AG04450 (cell line): ENCODE measurements at regions not wholly inside any gene's neighbourhood (a gene's known extent, or its start where the extent isn't known, plus 50 kb on each side); places are given as distances from the start of the nearest gene placed in this dataset.

ENCODE experiments used
- CTCF ChIA-PET: fragments of 300-600, 350-600 bp; formaldehyde crosslinking; extraction: SDS; loops from one replicate; lab custom pipeline; 2022; ENCODE audit warnings: antibody characterized with exemption, inconsistent platforms; lab: Charles Lee
- POLR2A ChIA-PET: fragments of 350-600 bp; formaldehyde crosslinking; extraction: SDS; loops from one replicate; lab custom pipeline; 2021; ENCODE audit warnings: antibody characterized with exemption, inconsistent platforms; lab: Yijun Ruan, JAX
- DNase-seq: peaks from one replicate; pipeline ENCODE4 v3.0.0-alpha.2; 2011; ENCODE audit warnings: low read depth, low spot score
- H3K27ac ChIP-seq: one replicate; pipeline ENCODE4 v1.5.1; 2012; ENCODE audit warnings: low read depth, low read length, control low read depth
- H3K27me3 ChIP-seq: one replicate; pipeline ENCODE4 v1.6.0; 2012; ENCODE audit warnings: low read length; ENCODE audit not compliant: control insufficient read depth, insufficient read depth
- H3K4me3 ChIP-seq: 2 replicates; pipeline ENCODE4 v1.5.1; 2011; ENCODE audit warnings: mild to moderate bottlenecking, low read depth, low read length, control low read depth
- H3K9me3 ChIP-seq: 2 replicates; pipeline ENCODE4 v1.5.1; 2012; ENCODE audit warnings: low read length; ENCODE audit not compliant: control insufficient read depth, insufficient read depth
- CTCF ChIP-seq: IDR thresholded peaks from 2 replicates; pipeline ENCODE4 v1.5.1; 2011; ENCODE audit warnings: low read depth, low read length, control low read depth, inconsistent platforms

- H3K27me3 ChIP-seq: peaks cover 23% of the 10 kb centered on the region
- no peak overlapping the region for H3K4me3 ChIP-seq
- H3K9me3 ChIP-seq: no peaks in the 10 kb centered on the region
- ChIA-PET POLR2A (no interaction called here), CTCF (interaction anchor here (1.6 kb wide), 1 partner anchor 30 kb away, joined by 4 read pairs; no protein-coding TSS in a partner anchor)
- no peak for DNase-seq
- no peak overlapping the region for H3K27ac ChIP-seq
- no peak for TF ChIP-seq CTCF
Measured at GRCh38 chr5:133839090-133839489, 129.3 kb downstream of the C5orf15 start.

GRCh38 chr5:133838286-133838685, 130.1 kb downstream of the C5orf15 start:
- Histone ChIP-seq H3K27me3 (peaks cover 23% of the 10 kb centered on the region), H3K4me3 (no peak overlapping the region), H3K27ac (no peak overlapping the region), H3K9me3 (no peaks in the 10 kb centered on the region)
- DNase-seq: no peak
- TF ChIP-seq CTCF: no peak
- POLR2A ChIA-PET: no interaction called here
- CTCF ChIA-PET: interaction anchor here (1.6 kb wide), 1 partner anchor 31 kb away, joined by 4 read pairs; no protein-coding TSS in a partner anchor

GRCh38 chr5:133831491-133832224, 136.8 kb downstream of the C5orf15 start:
- CTCF ChIA-PET: no interaction called here
- POLR2A ChIA-PET: no interaction called here

GRCh38 chr5:133830911-133831310, 137.5 kb downstream of the C5orf15 start:
- POLR2A ChIA-PET: no interaction called here
- Histone ChIP-seq H3K4me3 (no peak overlapping the region), H3K27ac (no peak overlapping the region), H3K27me3 (peaks cover 9% of the 10 kb centered on the region), H3K9me3 (no peaks in the 10 kb centered on the region)
- no peak for DNase-seq
- no peak for TF ChIP-seq CTCF
- CTCF ChIA-PET: no interaction called here

More at GRCh38 chr5:133831491-133832224, 136.8 kb downstream of the C5orf15 start:
- Histone ChIP-seq H3K27me3 (peaks cover 6% of the 10 kb centered on the region), H3K9me3 (no peaks in the 10 kb centered on the region), H3K4me3 (no peak overlapping the region), H3K27ac (no peak overlapping the region)
- no peak for DNase-seq
- no peak for TF ChIP-seq CTCF

- Histone ChIP-seq H3K27me3 (peaks cover 10% of the 10 kb centered on the region), H3K27ac (no peak overlapping the region), H3K9me3 (no peaks in the 10 kb centered on the region), H3K4me3 (no peak overlapping the region)
- no peak for DNase-seq
- ChIA-PET POLR2A (no interaction called here), CTCF (no interaction called here)
- TF ChIP-seq CTCF: no peak
Measured at GRCh38 chr5:133830281-133830680, 138.1 kb downstream of the C5orf15 start.
